ENCODE measurements at regions not wholly inside any gene's neighbourhood (a gene's known extent, or its start where the extent isn't known, plus 50 kb on each side); places are given as distances from the start of the nearest gene placed in this dataset.

- no peak for TF ChIP-seq CTCF (IDR thresholded peaks at IDR 0.05; ENCODE audit: extremely low read depth, insufficient read depth, missing control alignments)
- no peak for DNase-seq (ENCODE audit: low spot score)
- in situ Hi-C loops (cut with MboI; ENCODE audit: low pct_unique_long_range_greater_than_20kb, low sequenced_read_pairs, unreplicated experiment): no loop called here
These were observed 263.8 kb downstream of the HNMT start for GRCh38 chr2:138228101-138228500.

DNA sequence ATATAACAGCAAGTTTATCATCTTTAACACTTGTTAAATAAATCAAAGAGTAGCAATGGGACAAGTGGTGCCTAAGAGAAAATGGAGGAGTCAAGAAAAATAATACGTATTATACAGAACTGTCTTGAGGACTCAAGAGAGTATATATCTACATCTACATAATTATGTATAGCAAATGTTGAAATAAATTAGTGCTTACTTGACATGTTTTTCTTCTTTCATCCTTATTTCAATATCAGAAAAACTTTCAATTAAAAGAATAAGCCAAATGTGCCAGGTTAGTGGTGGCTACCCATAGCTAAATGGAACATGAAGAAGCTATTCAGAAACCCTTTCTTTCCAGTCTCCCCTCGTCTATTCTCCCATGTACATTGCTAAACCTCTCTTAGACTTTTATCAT, 267.3 kb upstream of the SPOPL start:
- in situ Hi-C loops (cut with MboI; ENCODE audit: low pct_unique_long_range_greater_than_20kb, low sequenced_read_pairs, unreplicated experiment): no loop called here
- no peak for TF ChIP-seq CTCF (IDR thresholded peaks at IDR 0.05; ENCODE audit: extremely low read depth, insufficient read depth, missing control alignments)
- DNase-seq (ENCODE audit: low spot score): no peak

- no peak for DNase-seq (ENCODE audit: low spot score)
- no peak for TF ChIP-seq CTCF (IDR thresholded peaks at IDR 0.05; ENCODE audit: extremely low read depth, insufficient read depth, missing control alignments)
- in situ Hi-C loops (cut with MboI; ENCODE audit: low pct_unique_long_range_greater_than_20kb, low sequenced_read_pairs, unreplicated experiment): no loop called here
These were observed 266.5 kb upstream of the SPOPL start for GRCh38 chr2:138235041-138235440.

- no peak for DNase-seq (ENCODE audit: low spot score)
- in situ Hi-C loops (cut with MboI; ENCODE audit: low pct_unique_long_range_greater_than_20kb, low sequenced_read_pairs, unreplicated experiment): no loop called here
- no peak for TF ChIP-seq CTCF (IDR thresholded peaks at IDR 0.05; ENCODE audit: extremely low read depth, insufficient read depth, missing control alignments)
These were observed 265.4 kb upstream of the SPOPL start for GRCh38 chr2:138236142-138236541.

DNA sequence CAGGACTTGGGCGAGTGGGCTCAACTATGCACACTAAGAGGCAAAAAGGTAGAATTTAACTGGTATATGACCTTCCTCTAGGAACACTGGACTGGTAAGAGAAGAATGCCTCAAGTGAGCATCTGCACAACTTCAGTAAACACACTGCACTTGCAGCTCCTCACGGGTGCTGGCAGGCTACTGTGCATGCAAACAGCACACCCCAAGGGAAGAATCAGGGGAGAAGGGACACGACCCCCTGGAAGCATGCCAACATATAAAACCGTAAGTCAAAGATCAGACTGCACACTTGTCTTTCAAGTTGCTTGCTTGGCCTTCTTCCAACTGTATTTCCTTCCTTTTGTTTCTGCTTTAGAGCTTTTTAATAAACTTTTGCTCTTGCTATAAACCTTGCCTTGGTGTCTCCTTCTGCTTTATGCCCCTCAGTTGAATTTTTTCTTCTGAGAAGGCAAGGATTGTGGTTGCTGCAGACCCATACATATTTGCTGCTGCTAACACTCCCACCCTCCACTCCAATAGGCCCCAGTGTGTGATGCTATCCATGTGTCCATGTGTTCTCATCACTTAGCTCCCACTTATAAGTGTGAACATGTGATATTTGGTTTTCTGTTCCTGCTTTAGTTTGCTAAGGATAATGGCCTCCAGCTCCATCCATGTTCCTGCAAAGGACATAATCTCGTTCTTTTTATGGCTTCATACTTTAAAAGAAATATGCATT, 263.7 kb upstream of the SPOPL start:
- in situ Hi-C loops (cut with MboI; ENCODE audit: low pct_unique_long_range_greater_than_20kb, low sequenced_read_pairs, unreplicated experiment): no loop called here
- no peak for TF ChIP-seq CTCF (IDR thresholded peaks at IDR 0.05; ENCODE audit: extremely low read depth, insufficient read depth, missing control alignments)
- no peak for DNase-seq (ENCODE audit: low spot score)

- no peak for TF ChIP-seq CTCF (IDR thresholded peaks at IDR 0.05; ENCODE audit: extremely low read depth, insufficient read depth, missing control alignments)
- DNase-seq (ENCODE audit: low spot score): no peak
- in situ Hi-C loops (cut with MboI; ENCODE audit: low pct_unique_long_range_greater_than_20kb, low sequenced_read_pairs, unreplicated experiment): no loop called here
These were observed 262.7 kb upstream of the SPOPL start for GRCh38 chr2:138238908-138239307.
